ENCODE measurements at regions not wholly inside any gene's neighbourhood (a gene's known extent, or its start where the extent isn't known, plus 50 kb on each side); places are given as distances from the start of the nearest gene placed in this dataset.

DNA sequence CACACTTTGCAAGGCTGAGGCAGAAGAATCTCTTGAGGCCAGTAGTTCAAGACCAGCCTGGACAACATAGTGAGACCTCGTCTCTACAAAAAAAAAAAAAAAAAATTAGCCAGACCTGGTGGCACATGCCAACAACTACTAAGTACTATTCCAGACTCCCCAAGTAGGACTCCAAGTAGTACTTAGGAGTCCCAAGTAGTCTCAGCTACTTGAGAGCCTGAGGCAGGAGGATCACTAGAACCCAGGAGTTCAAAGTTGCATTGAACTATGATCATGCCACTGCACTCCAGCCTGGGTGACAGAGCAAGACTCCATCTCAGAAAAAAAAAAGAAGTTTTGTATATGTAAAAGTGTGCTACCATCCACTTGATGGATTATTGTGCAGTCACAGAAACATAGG is 486.6 kb downstream of the SOX2 start:
- no peak overlapping the region for H3K27ac ChIP-seq
- TF ChIP-seq, protein P1, sequence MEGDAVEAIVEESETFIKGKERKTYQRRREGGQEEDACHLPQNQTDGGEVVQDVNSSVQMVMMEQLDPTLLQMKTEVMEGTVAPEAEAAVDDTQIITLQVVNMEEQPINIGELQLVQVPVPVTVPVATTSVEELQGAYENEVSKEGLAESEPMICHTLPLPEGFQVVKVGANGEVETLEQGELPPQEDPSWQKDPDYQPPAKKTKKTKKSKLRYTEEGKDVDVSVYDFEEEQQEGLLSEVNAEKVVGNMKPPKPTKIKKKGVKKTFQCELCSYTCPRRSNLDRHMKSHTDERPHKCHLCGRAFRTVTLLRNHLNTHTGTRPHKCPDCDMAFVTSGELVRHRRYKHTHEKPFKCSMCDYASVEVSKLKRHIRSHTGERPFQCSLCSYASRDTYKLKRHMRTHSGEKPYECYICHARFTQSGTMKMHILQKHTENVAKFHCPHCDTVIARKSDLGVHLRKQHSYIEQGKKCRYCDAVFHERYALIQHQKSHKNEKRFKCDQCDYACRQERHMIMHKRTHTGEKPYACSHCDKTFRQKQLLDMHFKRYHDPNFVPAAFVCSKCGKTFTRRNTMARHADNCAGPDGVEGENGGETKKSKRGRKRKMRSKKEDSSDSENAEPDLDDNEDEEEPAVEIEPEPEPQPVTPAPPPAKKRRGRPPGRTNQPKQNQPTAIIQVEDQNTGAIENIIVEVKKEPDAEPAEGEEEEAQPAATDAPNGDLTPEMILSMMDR (conservative IDR thresholded peaks at IDR 0.05), result no peak

DNA sequence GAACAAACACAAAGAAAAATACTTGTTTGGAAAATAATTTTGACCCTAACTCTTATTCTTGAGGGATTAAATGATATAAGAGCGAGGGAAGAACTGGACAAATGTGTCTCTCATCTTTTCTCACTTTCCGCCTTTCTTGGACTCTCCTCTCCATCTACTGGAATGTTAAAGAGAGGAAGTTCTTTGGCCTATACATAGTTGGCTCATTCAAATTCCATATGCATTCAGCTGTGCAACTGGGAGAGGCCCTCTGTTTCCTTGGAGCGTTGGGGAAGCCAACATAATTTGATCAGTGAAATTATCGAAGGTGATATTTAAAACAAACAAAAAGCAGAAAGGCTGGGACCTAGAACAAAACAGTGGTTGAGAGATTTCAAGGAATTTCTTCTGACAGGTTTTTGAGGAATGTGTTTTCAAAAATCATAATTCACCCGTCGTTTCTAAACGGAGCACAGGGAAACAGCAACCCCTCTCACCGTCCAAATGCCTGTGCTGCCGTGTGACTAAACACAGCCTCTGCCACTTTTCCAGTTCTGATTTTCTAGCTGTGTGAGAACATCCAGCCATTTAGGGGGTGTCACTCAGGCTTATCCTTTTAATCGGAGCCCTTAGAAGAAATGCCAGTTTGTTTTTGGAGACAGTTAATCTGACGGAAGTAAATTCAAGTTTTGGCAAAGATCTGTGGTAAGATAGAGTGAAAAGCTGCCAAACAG is 489.9 kb downstream of the SOX2 start:
- TF ChIP-seq, protein P1 (conservative IDR thresholded peaks at IDR 0.05), result no peak
- no peak overlapping the region for H3K27ac ChIP-seq

DNA sequence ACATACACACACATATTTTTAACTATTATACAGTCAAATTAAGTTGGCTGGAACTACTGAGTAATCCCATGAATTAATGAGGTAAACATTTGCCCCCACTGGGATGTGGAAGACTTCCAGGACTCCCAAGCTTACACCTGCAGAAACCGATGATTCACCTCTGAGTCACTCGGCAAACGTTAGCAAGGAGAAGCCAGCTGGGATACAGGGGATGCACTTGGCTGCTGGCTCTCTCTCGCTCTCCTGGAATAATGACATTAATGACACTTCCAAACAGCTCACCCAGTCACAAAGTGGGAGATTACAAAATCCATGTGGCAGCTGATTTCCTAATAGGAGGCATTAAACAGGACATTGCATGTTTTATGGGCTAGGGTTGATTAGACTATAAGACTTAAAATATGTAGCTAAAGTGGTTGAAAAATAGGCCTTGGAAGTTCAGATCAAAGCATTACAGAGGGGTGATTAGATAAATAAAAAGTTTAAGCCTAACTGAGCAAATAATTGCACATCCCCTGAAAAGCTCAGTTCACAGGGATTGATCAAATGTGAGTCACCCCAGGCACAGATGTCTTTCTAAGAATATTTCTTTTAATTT is 500.9 kb downstream of the SOX2 start:
- TF ChIP-seq, protein P1 (conservative IDR thresholded peaks at IDR 0.05), result no peak
- H3K27ac ChIP-seq, result no peak overlapping the region

DNA sequence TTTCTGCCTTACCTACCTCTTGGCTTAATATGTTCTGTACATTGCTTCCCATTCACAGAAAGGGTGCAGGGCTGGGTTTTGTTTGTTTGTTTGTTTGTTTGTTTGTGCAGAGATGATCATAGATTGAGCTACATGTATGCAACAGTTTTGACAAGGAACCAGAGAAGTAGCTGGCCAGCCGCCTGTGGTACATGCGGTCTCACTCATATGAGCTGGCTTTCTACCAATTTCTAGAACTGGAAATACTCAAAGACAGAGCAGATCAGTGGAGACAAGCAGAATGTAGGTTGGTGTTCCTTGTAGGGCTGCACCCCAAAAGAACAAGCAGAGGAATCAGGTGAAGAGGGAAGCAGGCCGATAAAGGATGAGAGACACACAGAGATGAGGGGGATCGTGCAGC is 502.7 kb downstream of the SOX2 start:
- TF ChIP-seq, protein P1 (conservative IDR thresholded peaks at IDR 0.05), result no peak
- H3K27ac ChIP-seq, result no peak overlapping the region

DNA sequence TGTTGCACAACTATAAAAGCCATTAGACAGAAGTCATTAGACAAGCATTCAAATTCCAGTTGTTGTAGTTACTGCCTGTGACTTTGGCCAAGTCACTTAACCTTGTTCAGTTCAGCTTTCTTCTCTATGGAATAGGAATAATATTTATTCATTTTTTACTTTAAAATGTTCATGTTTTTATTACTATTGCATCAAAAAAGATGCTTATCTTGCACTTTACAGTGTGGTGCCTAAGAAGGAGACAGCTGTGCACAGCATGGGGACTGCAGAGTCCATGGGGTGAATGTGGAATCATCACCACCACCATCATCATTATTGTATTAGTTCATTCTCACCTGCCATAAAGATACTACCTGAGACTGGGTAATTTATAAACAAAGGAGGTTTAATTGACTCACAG is 504.2 kb downstream of the SOX2 start:
- TF ChIP-seq, protein P1 (conservative IDR thresholded peaks at IDR 0.05), result no peak
- no peak overlapping the region for H3K27ac ChIP-seq

DNA sequence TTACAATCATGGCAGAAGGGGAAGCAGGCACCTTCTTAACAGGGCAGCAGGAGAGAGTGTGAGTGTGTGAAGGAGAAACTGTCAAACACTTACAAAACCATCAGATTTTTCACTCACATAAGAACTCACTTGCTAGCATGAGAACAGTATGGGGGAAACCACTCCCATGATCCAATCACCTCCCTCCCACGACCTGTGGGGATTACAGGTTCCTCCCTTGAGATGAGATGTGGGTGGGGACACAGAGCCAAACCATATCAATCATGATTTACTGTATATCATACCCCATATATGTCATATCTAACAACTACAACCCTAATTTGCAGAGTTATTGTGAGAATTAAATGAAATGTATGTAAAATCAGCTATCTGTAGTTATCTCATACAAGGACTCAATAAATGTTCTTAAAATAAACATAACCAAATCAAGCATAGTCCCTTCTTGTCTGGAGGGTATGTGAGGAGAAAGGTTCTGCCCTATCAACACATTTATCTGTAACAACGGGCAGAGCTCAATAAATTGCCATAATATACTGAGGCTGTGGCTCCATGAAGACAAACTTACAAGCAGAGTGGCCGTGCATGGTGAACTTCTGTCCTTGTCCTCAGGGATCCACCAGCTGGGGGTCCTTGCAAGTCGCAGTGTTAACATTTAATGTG is 504.7 kb downstream of the SOX2 start:
- TF ChIP-seq, protein P1 (conservative IDR thresholded peaks at IDR 0.05), result no peak
- no peak overlapping the region for H3K27ac ChIP-seq

- H3K27ac ChIP-seq, result no peak overlapping the region
These were observed 508.3 kb downstream of the SOX2 start for GRCh38 chr3:182220013-182220412.

More at GRCh38 chr3:182220013-182220412, 508.3 kb downstream of the SOX2 start:
- TF ChIP-seq, protein P1 (conservative IDR thresholded peaks at IDR 0.05), result no peak

Measured in VCaP (cell line).